Upper lobe of left lung (tissue), 6 donors: ENCODE measurements at regions not wholly inside any gene's neighbourhood (a gene's known extent, or its start where the extent isn't known, plus 50 kb on each side); places are given as distances from the start of the nearest gene placed in this dataset.
"Not testable (repeated sequence)": the region's sequence is repeated elsewhere in the genome, so short reads cannot be mapped to it uniquely, and the experiment has no call there.

Experiments
- ATAC-seq, 2 donors: fragments of 200-7000 bp; cut with Tn5 transposase; one replicate each; pipeline ENCODE4 v1.9.1; 2022; ENCODE audit warnings: mild to moderate bottlenecking in 2 of 2, moderate library complexity in 2 of 2; ENCODE audit not compliant: low FRiP score in 2 of 2
- DNase-seq, 2 donors: peaks; one replicate each; pipeline ENCODE4 v3.0.0-alpha.2; 2019 to 2020
- H3K27ac ChIP-seq, 4 donors: fragments of 200-600 bp; sonication (generic); one replicate each; pipeline ENCODE4 v1.5.1; 2016 to 2019
- H3K27me3 ChIP-seq, 4 donors: fragments of 200-600 bp; sonication (generic); one replicate each; pipeline ENCODE4 v1.5.1; 2017 to 2019
- H3K36me3 ChIP-seq, 4 donors: fragments of 200-600 bp; sonication (generic); one replicate each; pipeline ENCODE4 v1.5.1; 2016 to 2019
- H3K4me1 ChIP-seq, 4 donors: fragments of 200-600 bp; sonication (generic); one replicate each; pipeline ENCODE4 v1.5.1; 2018 to 2019
- H3K4me3 ChIP-seq, 4 donors: fragments of 200-600 bp; sonication (generic); one replicate each; pipeline ENCODE4 v1.5.1; 2017 to 2019; ENCODE audit warnings: mild to moderate bottlenecking in 2 of 4, moderate library complexity in 1 of 4
- H3K9me3 ChIP-seq, 4 donors: fragments of 200-600 bp; sonication (generic); one replicate each; pipeline ENCODE4 v1.5.1; 2018 to 2019
- CTCF ChIP-seq, 6 experiments: fragments of 450-650 bp in 4 of 6; fragments of 200-600 bp in 2 of 6; sonication (generic) in 2 of 6; IDR thresholded peaks; one replicate each; pipeline ENCODE4 v1.5.1; 2016 to 2019; ENCODE audit warnings: antibody characterized with exemption in 6 of 6
- EP300 ChIP-seq, 4 donors: sonication (generic); formaldehyde crosslinking; IDR thresholded peaks; one replicate each; pipeline ENCODE4 v1.5.1; 2017; ENCODE audit warnings: antibody characterized with exemption in 4 of 4, control low read depth in 2 of 4
- POLR2A ChIP-seq, 4 donors: fragments of 450-650 bp; IDR thresholded peaks; one replicate each; pipeline ENCODE4 v1.5.1; 2016 to 2017; ENCODE audit warnings: antibody characterized with exemption in 4 of 4, mild to moderate bottlenecking in 2 of 4
- POLR2AphosphoS5 ChIP-seq, 2 donors: sonication (generic); formaldehyde crosslinking; IDR thresholded peaks; one replicate each; pipeline ENCODE4 v1.5.1; 2017; ENCODE audit warnings: antibody characterized with exemption in 2 of 2
- WGBS, 2 donors: methylation state at CpG; one replicate each; pipeline ENCODE4 v1.1.5; 2017 to 2018; 5-methylcytosine and 5-hydroxymethylcytosine counted together
- donor health status: DM: no; HTN: no; CAD: no; lungs with moderate emphysema.
- donor health status: DM: no; HTN: yes; CAD: no; lungs with severe emphysema.

GRCh38 chrX:83588409-83588808 lies 80.3 kb downstream of the POU3F4 start:
- H3K4me1 ChIP-seq = no peaks in the 10 kb centered on the region
- no peak for TF ChIP-seq POLR2AphosphoS5 (IDR thresholded peaks at IDR 0.05)
- TF ChIP-seq POLR2A (IDR thresholded peaks at IDR 0.05) = no peak
- TF ChIP-seq EP300 (IDR thresholded peaks at IDR 0.05) = no peak
- no peak for TF ChIP-seq CTCF (IDR thresholded peaks at IDR 0.05)
- ATAC-seq (no peak), DNase-seq (peak in 1 of 2 donors; percentile 7)
- no peaks in the 10 kb centered on the region for H3K9me3 ChIP-seq
- no peaks in the 10 kb centered on the region for H3K36me3 ChIP-seq
- no peaks in the 10 kb centered on the region for H3K27me3 ChIP-seq
- no peak overlapping the region for H3K4me3 ChIP-seq
- no peak overlapping the region for H3K27ac ChIP-seq
- 76 to 100% methylated on average over 2 to 9 of the region's 9 CpGs for WGBS, 2 donors

GRCh38 chrX:83593634-83594294 lies 85.7 kb downstream of the POU3F4 start:
- ATAC-seq = no peak
- no peak for TF ChIP-seq POLR2AphosphoS5 (IDR thresholded peaks at IDR 0.05)
- TF ChIP-seq CTCF (IDR thresholded peaks at IDR 0.05) = no peak
- TF ChIP-seq EP300 (IDR thresholded peaks at IDR 0.05) = no peak
- TF ChIP-seq POLR2A (IDR thresholded peaks at IDR 0.05) = no peak
- no peaks in the 10 kb centered on the region for H3K9me3 ChIP-seq
- H3K4me3 ChIP-seq = no peak overlapping the region
- H3K36me3 ChIP-seq = no peaks in the 10 kb centered on the region
- no peak overlapping the region for H3K27ac ChIP-seq
- no peaks in the 10 kb centered on the region for H3K27me3 ChIP-seq
- no peaks in the 10 kb centered on the region for H3K4me1 ChIP-seq
- DNase-seq = peak in 1 of 2 donors; percentile 5
- WGBS, 2 donors = 57 to 62% methylated on average over 14 of the region's 14 CpGs

GRCh38 chrX:83630662-83631061 lies 122.6 kb downstream of the POU3F4 start:
- DNase-seq (peak in 1 of 2 donors; percentile 11), ATAC-seq (no peak)
- H3K4me1 ChIP-seq = no peaks in the 10 kb centered on the region
- 71% methylated on average over 6 of the region's 6 CpGs; no CpG with 5 or more reads in 1 of the 2 donors for WGBS, 2 donors
- H3K27me3 ChIP-seq = no peaks in the 10 kb centered on the region
- no peak overlapping the region for H3K27ac ChIP-seq
- TF ChIP-seq CTCF (IDR thresholded peaks at IDR 0.05) = no peak
- no peak for TF ChIP-seq POLR2A (IDR thresholded peaks at IDR 0.05)
- no peak for TF ChIP-seq POLR2AphosphoS5 (IDR thresholded peaks at IDR 0.05)
- TF ChIP-seq EP300 (IDR thresholded peaks at IDR 0.05) = no peak
- H3K9me3 ChIP-seq = no peaks in the 10 kb centered on the region
- no peak overlapping the region for H3K4me3 ChIP-seq
- H3K36me3 ChIP-seq = no peaks in the 10 kb centered on the region

- not testable (repeated sequence) for H3K36me3 ChIP-seq, H3K4me1 ChIP-seq, H3K27ac ChIP-seq, H3K9me3 ChIP-seq, DNase-seq, H3K4me3 ChIP-seq, ATAC-seq, H3K27me3 ChIP-seq
- WGBS, 2 donors = 80 to 84% methylated on average over 3 of the region's 4 CpGs
These were observed 141.6 kb downstream of the POU3F4 start for GRCh38 chrX:83649706-83650105.

GRCh38 chrX:83658731-83659130 lies 150.6 kb downstream of the POU3F4 start:
- Histone ChIP-seq H3K4me1 (no peaks in the 10 kb centered on the region), H3K27ac (no peak overlapping the region), H3K4me3 (no peak overlapping the region), H3K36me3 (no peaks in the 10 kb centered on the region), H3K27me3 (no peaks in the 10 kb centered on the region), H3K9me3 (peaks cover 0 to 7% (median 0%) of the 10 kb centered on the region in 4 donors)
- TF ChIP-seq EP300 (IDR thresholded peaks at IDR 0.05) (no peak), POLR2A (IDR thresholded peaks at IDR 0.05) (no peak), CTCF (IDR thresholded peaks at IDR 0.05) (no peak), POLR2AphosphoS5 (IDR thresholded peaks at IDR 0.05) (no peak)
- 66 to 100% methylated on average over 2 to 3 of the region's 3 CpGs for WGBS, 2 donors
- ATAC-seq = no peak
- no peak for DNase-seq
